GM12891 (cell line): ENCODE measurements at regions not wholly inside any gene's neighbourhood (a gene's known extent, or its start where the extent isn't known, plus 50 kb on each side); places are given as distances from the start of the nearest gene placed in this dataset.

Source experiments
- POLR2A ChIP-seq: IDR thresholded peaks from 2 replicates; pipeline ENCODE4 v1.6.1; 2011; ENCODE audit warnings: low read depth, low read length, control low read depth
- POLR2AphosphoS5 ChIP-seq: IDR thresholded peaks from 2 replicates; pipeline ENCODE4 v1.6.1; 2011; ENCODE audit warnings: low read depth, low read length, control low read depth
- POU2F2 ChIP-seq: IDR thresholded peaks from 2 replicates; pipeline ENCODE4 v1.6.1; 2011; ENCODE audit warnings: low read depth, mild to moderate bottlenecking, control low read depth, low read length, moderate library complexity
- SPI1 ChIP-seq: IDR thresholded peaks from 2 replicates; pipeline ENCODE4 v1.6.1; 2011; ENCODE audit warnings: low read depth, low read length, control low read depth
- TAF1 ChIP-seq: IDR thresholded peaks from 2 replicates; pipeline ENCODE4 v1.6.1; 2011; ENCODE audit warnings: low read depth, low read length, control low read depth

DNA sequence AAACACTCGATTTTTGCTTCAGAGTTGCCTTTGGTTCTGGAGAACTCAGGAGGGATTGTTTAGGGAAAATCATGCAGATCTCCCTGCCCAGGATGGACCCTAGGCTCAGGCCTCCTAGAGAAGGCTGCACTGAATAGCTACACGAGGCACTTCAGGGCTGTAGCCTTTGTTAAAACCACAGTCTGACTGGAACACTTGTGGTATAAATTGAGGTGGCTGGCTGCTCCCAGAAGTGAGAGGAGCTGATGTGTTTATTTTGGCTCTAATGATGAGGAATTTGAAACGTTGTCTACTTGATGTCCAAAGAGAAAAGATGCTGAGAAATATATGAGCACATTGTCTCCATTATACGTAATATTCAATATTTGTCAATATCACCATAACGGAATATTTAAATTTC lies 762.1 kb upstream of the ARGLU1 start:
- TF ChIP-seq POLR2A = no peak
- no peak for TF ChIP-seq SPI1
- no peak for TF ChIP-seq POLR2AphosphoS5
- TF ChIP-seq TAF1 = no peak
- TF ChIP-seq POU2F2 = no peak
